ENCODE measurements at regions not wholly inside any gene's neighbourhood (a gene's known extent, or its start where the extent isn't known, plus 50 kb on each side); places are given as distances from the start of the nearest gene placed in this dataset.

- no peak for TF ChIP-seq CTCF (IDR thresholded peaks at IDR 0.05)
These were observed 216.4 kb downstream of the NR4A2 start for GRCh38 chr2:156116113-156116512.

GRCh38 chr2:156115338-156115737 is 217.2 kb downstream of the NR4A2 start:
- no peak for TF ChIP-seq CTCF (IDR thresholded peaks at IDR 0.05)

GRCh38 chr2:156112323-156112722 is 220.2 kb downstream of the NR4A2 start:
- TF ChIP-seq CTCF (IDR thresholded peaks at IDR 0.05), result no peak

GRCh38 chr2:156110890-156111289 is 221.6 kb downstream of the NR4A2 start:
- TF ChIP-seq CTCF (IDR thresholded peaks at IDR 0.05), result peak; percentile 32

- TF ChIP-seq CTCF (IDR thresholded peaks at IDR 0.05), result no peak
These were observed 233.1 kb downstream of the NR4A2 start for GRCh38 chr2:156099382-156099781.

- TF ChIP-seq CTCF (IDR thresholded peaks at IDR 0.05), result no peak
These were observed 234.0 kb downstream of the NR4A2 start for GRCh38 chr2:156098506-156098905.

GRCh38 chr2:156088587-156088986 is 243.9 kb downstream of the NR4A2 start:
- TF ChIP-seq CTCF (IDR thresholded peaks at IDR 0.05), result no peak

- TF ChIP-seq CTCF (IDR thresholded peaks at IDR 0.05), result no peak
These were observed 244.6 kb downstream of the NR4A2 start for GRCh38 chr2:156087875-156088274.
